IMR-90 (cell line): ENCODE measurements at regions not wholly inside any gene's neighbourhood (a gene's known extent, or its start where the extent isn't known, plus 50 kb on each side); places are given as distances from the start of the nearest gene placed in this dataset.

ENCODE experiments used
- ATAC-seq: fragments of 200-7000 bp; cut with Tn5 transposase; 2 replicates; pipeline ENCODE4 v1.9.1; 2020; ENCODE audit warnings: low read depth, mild to moderate bottlenecking, moderate library complexity
- BruUV-seq: library from RNA; stranded (reverse); fragments of 400-500 nt; replicated peaks from 2 replicates; lab custom pipeline; 2021; lab: Mats Ljungman, UMichigan
- CTCF ChIA-PET: fragments of 300-600 bp; formaldehyde crosslinking; extraction: SDS; loops from one replicate; lab custom pipeline; 2021; ENCODE audit warnings: antibody characterized with exemption; lab: Yijun Ruan, JAX
- POLR2A ChIA-PET: fragments of 300-600 bp; sonication (Branson Sonifier 250); formaldehyde crosslinking; loops from one replicate; lab custom pipeline; 2022; ENCODE audit warnings: antibody characterized with exemption; ENCODE audit not compliant: unreplicated experiment; lab: Charles Lee
- DNase-seq: peaks from one replicate; pipeline ENCODE4 v3.0.0; 2013
- H2AFZ ChIP-seq: replicated peaks from 2 replicates; pipeline ENCODE3; 2013; ENCODE audit warnings: low read length, mild to moderate bottlenecking; ENCODE audit not compliant: poor library complexity
- H2AK5ac ChIP-seq: 2 replicates; pipeline ENCODE4 v1.6.1; 2013; ENCODE audit warnings: low read depth, low read length, inconsistent platforms
- H2AK9ac ChIP-seq: replicated peaks from 2 replicates; pipeline ENCODE3; 2013; ENCODE audit warnings: mild to moderate bottlenecking, low read depth, low read length, moderate library complexity; ENCODE audit not compliant: poor library complexity
- H2BK120ac ChIP-seq: 2 replicates; pipeline ENCODE4 v1.6.1; 2013; ENCODE audit warnings: low read depth, low read length, inconsistent platforms
- H2BK15ac ChIP-seq: 3 replicates; pipeline ENCODE4 v1.6.1; 2013; ENCODE audit warnings: low read depth, low read length, inconsistent platforms
- H2BK20ac ChIP-seq: 2 replicates; pipeline ENCODE4 v1.6.1; 2013; ENCODE audit warnings: low read depth, mild to moderate bottlenecking, inconsistent platforms, low read length, moderate library complexity
- H2BK5ac ChIP-seq: 2 replicates; pipeline ENCODE4 v1.6.1; 2013; ENCODE audit warnings: mild to moderate bottlenecking, low read depth, low read length, inconsistent platforms; ENCODE audit not compliant: poor library complexity, severe bottlenecking
- H3K14ac ChIP-seq: replicated peaks from 2 replicates; pipeline ENCODE4 v1.6.1; 2013; ENCODE audit warnings: low read depth, low read length, inconsistent platforms
- H3K18ac ChIP-seq: 2 replicates; pipeline ENCODE4 v1.6.1; 2013; ENCODE audit warnings: low read depth, low read length, control low read depth
- H3K23ac ChIP-seq: 2 replicates; pipeline ENCODE4 v1.6.1; 2013; ENCODE audit warnings: low read depth, low read length, inconsistent platforms
- H3K27ac ChIP-seq: 2 replicates; pipeline ENCODE4 v1.5.1; 2013; ENCODE audit warnings: mild to moderate bottlenecking, control low read depth, low read length; ENCODE audit not compliant: insufficient read depth
- H3K27me3 ChIP-seq: 2 replicates; pipeline ENCODE4 v1.6.1; 2013; ENCODE audit warnings: low read length; ENCODE audit not compliant: control insufficient read depth, insufficient read depth
- H3K36me3 ChIP-seq: 2 replicates; pipeline ENCODE4 v1.6.1; 2013; ENCODE audit warnings: low read length, mixed read lengths; ENCODE audit not compliant: control insufficient read depth, insufficient read depth
- H3K4ac ChIP-seq: 2 replicates; pipeline ENCODE4 v1.6.1; 2013; ENCODE audit warnings: low read depth, low read length, inconsistent platforms
- H3K4me1 ChIP-seq: 2 replicates; pipeline ENCODE4 v1.6.1; 2013; ENCODE audit warnings: low read length, mixed read lengths; ENCODE audit not compliant: control insufficient read depth, insufficient read depth
- H3K4me2 ChIP-seq: 2 replicates; pipeline ENCODE4 v1.6.1; 2013; ENCODE audit warnings: low read depth, mild to moderate bottlenecking, control low read depth, low read length, moderate library complexity
- H3K4me3 ChIP-seq: 2 replicates; pipeline ENCODE4 v1.5.1; 2013; ENCODE audit warnings: low read depth, mild to moderate bottlenecking, control low read depth, low read length, moderate library complexity; ENCODE audit not compliant: insufficient read depth
- H3K56ac ChIP-seq: 2 replicates; pipeline ENCODE4 v1.6.1; 2013; ENCODE audit warnings: low read length, inconsistent platforms; ENCODE audit not compliant: insufficient read depth; ENCODE audit errors: extremely low read depth
- H3K79me1 ChIP-seq, 2 experiments: 2 replicates each; pipeline ENCODE4 v1.6.1; 2013; ENCODE audit warnings: low read length in 2 of 2, inconsistent platforms in 1 of 2, low read depth in 1 of 2
- H3K9ac ChIP-seq: 2 replicates; pipeline ENCODE4 v1.6.1; 2013; ENCODE audit warnings: low read depth, low read length, control low read depth
- H3K9me1 ChIP-seq: 2 replicates; pipeline ENCODE4 v1.6.1; 2013; ENCODE audit warnings: low read length, inconsistent platforms; ENCODE audit not compliant: insufficient read depth
- H3K9me3 ChIP-seq: 2 replicates; pipeline ENCODE4 v1.6.1; 2013; ENCODE audit warnings: low read length; ENCODE audit not compliant: control insufficient read depth, insufficient read depth
- H4K20me1 ChIP-seq: 2 replicates; pipeline ENCODE4 v1.6.1; 2013; ENCODE audit warnings: low read length, inconsistent platforms; ENCODE audit not compliant: insufficient read depth
- H4K5ac ChIP-seq: 2 replicates; pipeline ENCODE4 v1.6.1; 2013; ENCODE audit warnings: mild to moderate bottlenecking, low read depth, low read length, control low read depth
- H4K8ac ChIP-seq, 2 experiments: 2 replicates each; pipeline ENCODE4 v1.6.1; 2013; ENCODE audit warnings: low read depth in 2 of 2, low read length in 2 of 2, control low read depth in 1 of 2, inconsistent platforms in 1 of 2
- H4K91ac ChIP-seq: 2 replicates; pipeline ENCODE4 v1.6.1; 2013; ENCODE audit warnings: low read depth, low read length, inconsistent platforms; ENCODE audit not compliant: insufficient read depth
- BHLHE40 ChIP-seq: fragments of 150-350 bp; IDR thresholded peaks from 2 replicates; pipeline ENCODE4 v1.6.1; 2016; ENCODE audit warnings: mild to moderate bottlenecking, low read depth, low read length
- CEBPB ChIP-seq: IDR thresholded peaks from 2 replicates; pipeline ENCODE4 v1.6.1; 2012; ENCODE audit warnings: low read depth, low read length, improper control_type of control experiment
- CHD1 ChIP-seq: IDR thresholded peaks from 2 replicates; pipeline ENCODE4 v1.6.1; 2012; ENCODE audit warnings: low read depth, low read length, improper control_type of control experiment
- ELK1 ChIP-seq: fragments of 150-350 bp; IDR thresholded peaks from 2 replicates; pipeline ENCODE4 v1.6.1; 2016; ENCODE audit warnings: low read depth, mild to moderate bottlenecking, low read length, moderate library complexity, borderline replicate concordance
- FOS ChIP-seq: fragments of 150-350 bp; IDR thresholded peaks from 2 replicates; pipeline ENCODE4 v1.6.1; 2016; ENCODE audit warnings: low read depth, low read length
- MAFK ChIP-seq: IDR thresholded peaks from 2 replicates; pipeline ENCODE4 v1.6.1; 2012; ENCODE audit warnings: low read depth, low read length, improper control_type of control experiment
- MAZ ChIP-seq: IDR thresholded peaks from 2 replicates; pipeline ENCODE4 v1.6.1; 2012; ENCODE audit warnings: low read depth, mild to moderate bottlenecking, low read length, improper control_type of control experiment, moderate library complexity, borderline replicate concordance
- MXI1 ChIP-seq: IDR thresholded peaks from 2 replicates; pipeline ENCODE4 v1.6.1; 2012; ENCODE audit warnings: low read depth, mild to moderate bottlenecking, low read length, moderate library complexity, borderline replicate concordance
- NFE2L2 ChIP-seq: fragments of 150-350 bp; IDR thresholded peaks from 2 replicates; pipeline ENCODE4 v1.6.1; 2016; ENCODE audit warnings: low read depth, mild to moderate bottlenecking, low read length
- POLR2A ChIP-seq: IDR thresholded peaks from 2 replicates; pipeline ENCODE4 v1.6.1; 2012; ENCODE audit warnings: mild to moderate bottlenecking, low read depth, low read length
- RAD21 ChIP-seq: IDR thresholded peaks from 2 replicates; pipeline ENCODE4 v1.6.1; 2012; ENCODE audit warnings: low read length, improper control_type of control experiment
- RCOR1 ChIP-seq: IDR thresholded peaks from 2 replicates; pipeline ENCODE4 v1.6.1; 2012; ENCODE audit warnings: mild to moderate bottlenecking, low read length, improper control_type of control experiment; ENCODE audit not compliant: insufficient replicate concordance
- RFX5 ChIP-seq: IDR thresholded peaks from 2 replicates; pipeline ENCODE4 v1.8.0; 2012; ENCODE audit warnings: low read depth, mild to moderate bottlenecking, low read length, moderate library complexity
- SMC3 ChIP-seq: fragments of 150-350 bp; IDR thresholded peaks from 2 replicates; pipeline ENCODE4 v1.6.1; 2016; ENCODE audit warnings: low read depth, mild to moderate bottlenecking, antibody characterized with exemption, low read length, moderate library complexity
- USF2 ChIP-seq: fragments of 150-350 bp; IDR thresholded peaks from 2 replicates; pipeline ENCODE4 v1.6.1; 2017; ENCODE audit warnings: mild to moderate bottlenecking, antibody characterized with exemption, low read length, low read depth
- WGBS, 2 experiments: methylation state at CpG; one replicate each; pipeline versions ENCODE4 v1.1.5 to v1.1.7; 2013; ENCODE audit warnings: missing lambda C conversion rate in 2 of 2; ENCODE audit not compliant: insufficient read length in 1 of 2; ENCODE audit errors: extremely low coverage in 2 of 2; 5-methylcytosine and 5-hydroxymethylcytosine counted together
- dilution Hi-C: fragments of 300-500 bp; cut with HindIII; formaldehyde crosslinking; loops from one replicate; pipeline ENCODE4 v1.14.3; 2018; ENCODE audit warnings: low sequenced_read_pairs; ENCODE audit not compliant: unreplicated experiment
- in situ Hi-C: fragments of 300-500 bp; cut with MboI; formaldehyde crosslinking; loops from 3 replicates; pipeline ENCODE4 v1.14.3; 2019; ENCODE audit warnings: low sequenced_read_pairs, inconsistent platforms, mixed read lengths
- intact Hi-C: fragments of 100-400 bp; cut with micrococcal nuclease; formaldehyde crosslinking; loops from 2 replicates; pipeline ENCODE4 v1.10.0; 2022
- TF ChIP-seq, protein P1 (sequence below): conservative IDR thresholded peaks from 2 replicates; pipeline ENCODE4 v1.5.1; 2012; ENCODE audit warnings: mild to moderate bottlenecking, low read depth, low read length, improper control_type of control experiment

- H3K9ac ChIP-seq: no peak overlapping the region
- H3K79me1 ChIP-seq: no peaks in the 10 kb centered on the region
- CTCF ChIA-PET: no interaction called here
- BruUV-seq: no TSS peak
- WGBS, 2 experiments: no CpG with 5 or more reads among the region's 1 CpG
- no peak overlapping the region for H4K91ac ChIP-seq
- no peak overlapping the region for H3K4me3 ChIP-seq
- H3K56ac ChIP-seq: no peak overlapping the region
- no peaks in the 10 kb centered on the region for H3K27me3 ChIP-seq
- ATAC-seq (no peak), DNase-seq (no peak)
- H3K18ac ChIP-seq: no peak overlapping the region
- no peak overlapping the region for H4K8ac ChIP-seq
- no peak overlapping the region for H2BK5ac ChIP-seq
- H4K5ac ChIP-seq: no peak overlapping the region
- TF ChIP-seq CHD1 (no peak), MAZ (no peak), NFE2L2 (no peak), FOS (no peak), ELK1 (no peak), SMC3 (no peak), BHLHE40 (no peak), MAFK (no peak), MXI1 (no peak), POLR2A (no peak), RFX5 (no peak), CEBPB (no peak), RAD21 (no peak), USF2 (no peak), RCOR1 (no peak)
- TF ChIP-seq, protein P1, sequence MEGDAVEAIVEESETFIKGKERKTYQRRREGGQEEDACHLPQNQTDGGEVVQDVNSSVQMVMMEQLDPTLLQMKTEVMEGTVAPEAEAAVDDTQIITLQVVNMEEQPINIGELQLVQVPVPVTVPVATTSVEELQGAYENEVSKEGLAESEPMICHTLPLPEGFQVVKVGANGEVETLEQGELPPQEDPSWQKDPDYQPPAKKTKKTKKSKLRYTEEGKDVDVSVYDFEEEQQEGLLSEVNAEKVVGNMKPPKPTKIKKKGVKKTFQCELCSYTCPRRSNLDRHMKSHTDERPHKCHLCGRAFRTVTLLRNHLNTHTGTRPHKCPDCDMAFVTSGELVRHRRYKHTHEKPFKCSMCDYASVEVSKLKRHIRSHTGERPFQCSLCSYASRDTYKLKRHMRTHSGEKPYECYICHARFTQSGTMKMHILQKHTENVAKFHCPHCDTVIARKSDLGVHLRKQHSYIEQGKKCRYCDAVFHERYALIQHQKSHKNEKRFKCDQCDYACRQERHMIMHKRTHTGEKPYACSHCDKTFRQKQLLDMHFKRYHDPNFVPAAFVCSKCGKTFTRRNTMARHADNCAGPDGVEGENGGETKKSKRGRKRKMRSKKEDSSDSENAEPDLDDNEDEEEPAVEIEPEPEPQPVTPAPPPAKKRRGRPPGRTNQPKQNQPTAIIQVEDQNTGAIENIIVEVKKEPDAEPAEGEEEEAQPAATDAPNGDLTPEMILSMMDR: no peak
- no peaks in the 10 kb centered on the region for H3K4me1 ChIP-seq
- in situ Hi-C loops (no loop called here), intact Hi-C loops (loop anchor here (2.0 kb wide), 1 partner anchor 44 kb away; no protein-coding TSS in a partner anchor), dilution Hi-C loops (no loop called here)
- POLR2A ChIA-PET: no interaction called here
- H2AFZ ChIP-seq: no peak overlapping the region
- no peak overlapping the region for H3K27ac ChIP-seq
- H2AK9ac ChIP-seq: no peak overlapping the region
- no peak overlapping the region for H3K14ac ChIP-seq
- no peaks in the 10 kb centered on the region for H3K36me3 ChIP-seq
- H2BK15ac ChIP-seq: no peak overlapping the region
- no peak overlapping the region for H2AK5ac ChIP-seq
- H3K4ac ChIP-seq: no peak overlapping the region
- no peak overlapping the region for H2BK120ac ChIP-seq
- no peaks in the 10 kb centered on the region for H4K20me1 ChIP-seq
- no peak overlapping the region for H3K4me2 ChIP-seq
- no peak overlapping the region for H3K23ac ChIP-seq
- H3K9me1 ChIP-seq: no peaks in the 10 kb centered on the region
- H2BK20ac ChIP-seq: no peak overlapping the region
- no peaks in the 10 kb centered on the region for H3K9me3 ChIP-seq
Observed at GRCh38 chrX:16310326-16310725, 143.0 kb downstream of the MAGEB17 start.
